SU-DHL-6 (cell line): ENCODE measurements at regions not wholly inside any gene's neighbourhood (a gene's known extent, or its start where the extent isn't known, plus 50 kb on each side); places are given as distances from the start of the nearest gene placed in this dataset.

Experiments used
- H2AFZ ChIP-seq: fragments of 200-600 bp; sonication (generic); 2 replicates; pipeline ENCODE4 v1.6.1; 2014; ENCODE audit warnings: low read depth, mild to moderate bottlenecking, moderate library complexity, mixed read lengths, antibody characterized with exemption, low read length; ENCODE audit not compliant: severe bottlenecking
- H3F3A ChIP-seq: fragments of 200-600 bp; shearing (Covaris generic); 2 replicates; pipeline ENCODE4 v1.6.0; 2016; ENCODE audit warnings: antibody characterized with exemption, mild to moderate bottlenecking; ENCODE audit not compliant: insufficient read depth
- H3K27ac ChIP-seq: fragments of 200-600 bp; sonication (generic); 2 replicates; pipeline ENCODE4 v1.5.1; 2016; ENCODE audit warnings: low read depth, mild to moderate bottlenecking, low read length, moderate library complexity, mixed read lengths
- H3K27me3 ChIP-seq: fragments of 200-600 bp; sonication (generic), shearing (Covaris generic); 2 replicates; pipeline ENCODE4 v1.6.0; 2014; ENCODE audit warnings: mild to moderate bottlenecking, low read length
- H3K36me3 ChIP-seq: fragments of 200-600 bp; sonication (generic); 2 replicates; pipeline ENCODE4 v1.6.1; 2014; ENCODE audit warnings: mild to moderate bottlenecking, low read length, mixed read lengths
- H3K4me2 ChIP-seq: fragments of 300-600, 200-600 bp; shearing (Covaris generic), sonication (generic); 2 replicates; pipeline ENCODE4 v1.6.0; 2014; ENCODE audit warnings: low read length, low read depth, mild to moderate bottlenecking; ENCODE audit not compliant: poor library complexity, severe bottlenecking
- H3K4me3 ChIP-seq: fragments of 200-600 bp; sonication (generic); 2 replicates; pipeline ENCODE4 v1.5.1; 2014; ENCODE audit warnings: antibody characterized with exemption, low read length, mild to moderate bottlenecking, mixed read lengths; ENCODE audit not compliant: insufficient read depth, poor library complexity, severe bottlenecking
- H3K79me2 ChIP-seq: fragments of 200-600 bp; sonication (generic); 2 replicates; pipeline ENCODE4 v1.6.1; 2014; ENCODE audit warnings: mild to moderate bottlenecking, low read length, moderate library complexity; ENCODE audit not compliant: insufficient read depth
- H3K9ac ChIP-seq: fragments of 200-600 bp; sonication (generic); 2 replicates; pipeline ENCODE4 v1.7.0; 2014; ENCODE audit warnings: mild to moderate bottlenecking, low read length
- H3K9me2 ChIP-seq: fragments of 200-600 bp; sonication (generic); replicated peaks from 2 replicates; pipeline ENCODE4 v1.6.1; 2014; ENCODE audit warnings: low read length; ENCODE audit not compliant: insufficient read depth
- H3K9me3 ChIP-seq: fragments of 200-600 bp; sonication (generic); 2 replicates; pipeline ENCODE4 v1.6.1; 2014; ENCODE audit warnings: low read length, mixed read lengths; ENCODE audit not compliant: insufficient read depth
- H4K20me1 ChIP-seq: fragments of 200-600 bp; sonication (generic); 2 replicates; pipeline ENCODE4 v1.6.1; 2014; ENCODE audit warnings: low read depth, mild to moderate bottlenecking, antibody characterized with exemption, low read length, moderate library complexity, mixed read lengths
- CTCF ChIP-seq: fragments of 200-600 bp; sonication (generic); IDR thresholded peaks from one replicate; pipeline ENCODE4 v1.5.1; 2017; ENCODE audit warnings: antibody characterized with exemption, mild to moderate bottlenecking, low read length, moderate library complexity; ENCODE audit not compliant: insufficient read depth, poor library complexity, severe bottlenecking
- EZH2phosphoT487 ChIP-seq: fragments of 200-600 bp; sonication (generic), shearing (Covaris generic); conservative IDR thresholded peaks from 2 replicates; pipeline ENCODE4 v1.6.1; 2018; ENCODE audit warnings: mild to moderate bottlenecking, antibody characterized with exemption, low read length, moderate library complexity, mixed read lengths

GRCh38 chr6:134622382-134623173 is 304.7 kb upstream of the SGK1 start:
- Histone ChIP-seq H3K9me2 (no peaks in the 10 kb centered on the region), H3K4me2 (no peak overlapping the region), H3K36me3 (no peaks in the 10 kb centered on the region)

GRCh38 chr6:134621858-134622257 is 303.9 kb upstream of the SGK1 start:
- TF ChIP-seq EZH2phosphoT487, result no peak
- TF ChIP-seq CTCF, result no peak
- Histone ChIP-seq H3K27me3 (no peaks in the 10 kb centered on the region), H4K20me1 (no peaks in the 10 kb centered on the region), H3K79me2 (no peaks in the 10 kb centered on the region), H3K4me3 (no peak overlapping the region), H2AFZ (no peak overlapping the region), H3K9me3 (no peaks in the 10 kb centered on the region), H3F3A (no peaks in the 10 kb centered on the region), H3K9me2 (no peaks in the 10 kb centered on the region), H3K36me3 (no peaks in the 10 kb centered on the region), H3K9ac (no peak overlapping the region), H3K27ac (no peak overlapping the region), H3K4me2 (no peak overlapping the region)

More at GRCh38 chr6:134622382-134623173, 304.7 kb upstream of the SGK1 start:
- Histone ChIP-seq H3K27ac (no peak overlapping the region), H3K9me3 (no peaks in the 10 kb centered on the region), H3K27me3 (no peaks in the 10 kb centered on the region), H4K20me1 (no peaks in the 10 kb centered on the region), H3F3A (no peaks in the 10 kb centered on the region), H2AFZ (no peak overlapping the region), H3K4me3 (no peak overlapping the region), H3K9ac (no peak overlapping the region), H3K79me2 (no peaks in the 10 kb centered on the region)
- TF ChIP-seq EZH2phosphoT487, result no peak
- no peak for TF ChIP-seq CTCF

- Histone ChIP-seq H3K9me2 (no peaks in the 10 kb centered on the region), H3K9ac (no peak overlapping the region), H4K20me1 (no peaks in the 10 kb centered on the region), H3K4me3 (no peak overlapping the region), H3K27me3 (no peaks in the 10 kb centered on the region), H3F3A (no peaks in the 10 kb centered on the region), H3K27ac (no peak overlapping the region), H3K79me2 (no peaks in the 10 kb centered on the region), H2AFZ (no peak overlapping the region), H3K4me2 (no peak overlapping the region), H3K36me3 (no peaks in the 10 kb centered on the region), H3K9me3 (no peaks in the 10 kb centered on the region)
- TF ChIP-seq EZH2phosphoT487 (no peak), CTCF (no peak)
These were observed 301.9 kb upstream of the SGK1 start for GRCh38 chr6:134619789-134620188.
